GM12878 (cell line): ENCODE measurements at regions not wholly inside any gene's neighbourhood (a gene's known extent, or its start where the extent isn't known, plus 50 kb on each side); places are given as distances from the start of the nearest gene placed in this dataset.

ENCODE experiments used
- ATAC-seq: fragments of 200-7000 bp; cut with Tn5 transposase; 3 replicates; pipeline ENCODE4 v1.9.1; 2020; ENCODE audit warnings: mild to moderate bottlenecking, moderate library complexity
- BruUV-seq: library from RNA; stranded (reverse); fragments of 400-500 nt; replicated peaks from 2 replicates; lab custom pipeline; 2021; lab: Mats Ljungman, UMichigan
- CTCF ChIA-PET: fragments of 300-600 bp; sonication (Branson Sonifier 250); formaldehyde crosslinking; extraction: SDS; loops from one replicate; lab custom pipeline; 2021; ENCODE audit warnings: inconsistent platforms; lab: Yijun Ruan, JAX
- POLR2A ChIA-PET: fragments of 350-600 bp; formaldehyde crosslinking; extraction: SDS; loops from one replicate; lab custom pipeline; 2021; ENCODE audit warnings: inconsistent platforms; lab: Charles Lee
- RAD21 ChIA-PET: fragments of 300-600 bp; sonication (Branson Sonifier 250); formaldehyde crosslinking; loops from one replicate; lab custom pipeline; 2023; ENCODE audit warnings: antibody characterized with exemption; ENCODE audit not compliant: unreplicated experiment; lab: Charles Lee
- SMC1A ChIA-PET: fragments of 300-600 bp; sonication (Branson Sonifier 250); formaldehyde crosslinking; loops from one replicate; lab custom pipeline; 2023; ENCODE audit not compliant: unreplicated experiment, uncharacterized antibody; lab: Charles Lee
- DNase-seq: peaks from one replicate; pipeline ENCODE4 v3.0.0-alpha.2; 2011; ENCODE audit warnings: low read depth, low spot score
- FAIRE-seq: peaks from 3 replicates; lab custom pipeline; 2011; peaks lifted over from hg19 to GRCh38; lab: Jason Lieb, UNC
- H2AFZ ChIP-seq: 2 replicates; pipeline ENCODE4 v1.6.0; 2011; ENCODE audit warnings: low read depth, low read length, control low read depth; ENCODE audit not compliant: control insufficient read depth
- H3K27ac ChIP-seq: 2 replicates; pipeline ENCODE4 v1.5.1; 2011; ENCODE audit warnings: control low read depth; ENCODE audit not compliant: control insufficient read depth, insufficient read depth
- H3K27me3 ChIP-seq, 2 experiments: replicated peaks in 1 of 2; 2 replicates each; pipeline versions ENCODE4 v1.6.0 to v1.6.1; 2011; ENCODE audit warnings: low read length in 1 of 2; ENCODE audit not compliant: control insufficient read depth in 2 of 2, insufficient read depth in 2 of 2
- H3K36me3 ChIP-seq, 2 experiments: 2 replicates each; pipeline ENCODE4 v1.5.1; 2011; ENCODE audit warnings: low read length in 1 of 2; ENCODE audit not compliant: control insufficient read depth in 2 of 2, insufficient read depth in 2 of 2
- H3K4me1 ChIP-seq: 2 replicates; pipeline ENCODE4 v1.6.1; 2011; ENCODE audit warnings: mild to moderate bottlenecking, low read length, moderate library complexity, mixed read lengths; ENCODE audit not compliant: control insufficient read depth, insufficient read depth
- H3K4me2 ChIP-seq: 2 replicates; pipeline ENCODE4 v1.6.0; 2011; ENCODE audit warnings: control low read depth; ENCODE audit not compliant: control insufficient read depth, insufficient read depth
- H3K4me3 ChIP-seq: fragments of 200-600 bp; sonication (generic); 2 replicates; pipeline ENCODE4 v1.5.1; 2016
- H3K79me2 ChIP-seq: 2 replicates; pipeline ENCODE4 v1.6.0; 2011; ENCODE audit warnings: low read length; ENCODE audit not compliant: control insufficient read depth, insufficient read depth
- H3K9ac ChIP-seq: 2 replicates; pipeline ENCODE4 v1.8.0; 2011; ENCODE audit warnings: low read length, control low read depth, mixed read lengths; ENCODE audit not compliant: control insufficient read depth, insufficient read depth
- H3K9me3 ChIP-seq: replicated peaks from 3 replicates; pipeline ENCODE4 v1.5.1; 2011; ENCODE audit warnings: mild to moderate bottlenecking, low read length; ENCODE audit not compliant: control insufficient read depth, insufficient read depth
- H4K20me1 ChIP-seq: 2 replicates; pipeline ENCODE4 v1.6.0; 2011; ENCODE audit not compliant: control insufficient read depth, insufficient read depth
- ESRRA ChIP-seq: IDR thresholded peaks from 2 replicates; pipeline ENCODE4 v1.6.1; 2012; ENCODE audit warnings: mild to moderate bottlenecking, low read length, improper control_type of control experiment
- IKZF1 ChIP-seq: fragments of 450-650 bp; conservative IDR thresholded peaks from 2 replicates; pipeline ENCODE4 v1.6.1; 2017; ENCODE audit warnings: antibody characterized with exemption, mild to moderate bottlenecking
- JUND ChIP-seq: IDR thresholded peaks from 2 replicates; pipeline ENCODE4 v1.6.1; 2012; ENCODE audit warnings: low read depth, mild to moderate bottlenecking, low read length, improper control_type of control experiment, moderate library complexity
- MEF2A ChIP-seq: IDR thresholded peaks from 2 replicates; pipeline ENCODE4 v1.6.1; 2011; ENCODE audit warnings: low read depth, mild to moderate bottlenecking, low read length, moderate library complexity; ENCODE audit not compliant: insufficient read depth
- MYC ChIP-seq: IDR thresholded peaks from 2 replicates; pipeline ENCODE4 v1.6.1; 2011; ENCODE audit warnings: mild to moderate bottlenecking, low read length, moderate library complexity, inconsistent platforms; ENCODE audit not compliant: insufficient read depth, insufficient replicate concordance, insufficient read length, severe bottlenecking
- NFXL1 ChIP-seq: fragments of 450-650 bp; IDR thresholded peaks from 2 replicates; pipeline ENCODE4 v1.6.1; 2017; ENCODE audit warnings: antibody characterized with exemption, mild to moderate bottlenecking, borderline replicate concordance
- PRDM15 ChIP-seq: fragments of 450-650 bp; formaldehyde crosslinking; IDR thresholded peaks from 2 replicates; pipeline ENCODE4 v1.4.0; 2020; ENCODE audit warnings: mild to moderate bottlenecking, moderate library complexity
- RELB ChIP-seq: fragments of 450-650 bp; IDR thresholded peaks from 2 replicates; pipeline ENCODE4 v1.6.1; 2017; ENCODE audit warnings: low read depth, mild to moderate bottlenecking, moderate library complexity
- SIN3A ChIP-seq: IDR thresholded peaks from 2 replicates; pipeline ENCODE4 v1.6.1; 2012; ENCODE audit warnings: low read depth, low read length, improper control_type of control experiment
- SRF ChIP-seq, 2 experiments: IDR thresholded peaks; 2 replicates each; pipeline ENCODE4 v1.6.1; 2011; ENCODE audit warnings: low read depth in 2 of 2, low read length in 2 of 2, mild to moderate bottlenecking in 1 of 2, moderate library complexity in 1 of 2
- SUPT20H ChIP-seq: IDR thresholded peaks from 2 replicates; pipeline ENCODE4 v1.6.1; 2011; ENCODE audit warnings: low read depth, mild to moderate bottlenecking, low read length, moderate library complexity, borderline replicate concordance; ENCODE audit not compliant: control insufficient read depth
- ZNF274 ChIP-seq: IDR thresholded peaks from one replicate; pipeline ENCODE4 v1.8.0; 2011; ENCODE audit not compliant: insufficient read length, insufficient read depth
- WGBS: methylation state at CpG from one replicate; pipeline ENCODE4 v1.1.6; 2016; ENCODE audit warnings: low lambda C conversion rate; ENCODE audit not compliant: insufficient replicate concordance, insufficient coverage; ENCODE audit errors: missing lambda C conversion rate; 5-methylcytosine and 5-hydroxymethylcytosine counted together
- in situ Hi-C: fragments of 300-500 bp; cut with MboI; formaldehyde crosslinking; loops from 9 replicates; pipeline ENCODE4 v1.14.3; 2018; ENCODE audit warnings: mixed read lengths
- intact Hi-C: fragments of 100-400 bp; cut with micrococcal nuclease; formaldehyde crosslinking; loops from one replicate; pipeline ENCODE4 v1.14.2; 2022; ENCODE audit not compliant: unreplicated experiment
- TF ChIP-seq, protein P1 (sequence below): fragments of 450-650 bp; IDR thresholded peaks from 2 replicates; pipeline ENCODE4 v1.6.1; 2014; ENCODE audit warnings: mild to moderate bottlenecking
- TF ChIP-seq, protein P2 (sequence below): fragments of 450-650 bp; IDR thresholded peaks from 2 replicates; pipeline ENCODE4 v1.6.1; 2017; ENCODE audit warnings: mild to moderate bottlenecking, moderate library complexity

DNA sequence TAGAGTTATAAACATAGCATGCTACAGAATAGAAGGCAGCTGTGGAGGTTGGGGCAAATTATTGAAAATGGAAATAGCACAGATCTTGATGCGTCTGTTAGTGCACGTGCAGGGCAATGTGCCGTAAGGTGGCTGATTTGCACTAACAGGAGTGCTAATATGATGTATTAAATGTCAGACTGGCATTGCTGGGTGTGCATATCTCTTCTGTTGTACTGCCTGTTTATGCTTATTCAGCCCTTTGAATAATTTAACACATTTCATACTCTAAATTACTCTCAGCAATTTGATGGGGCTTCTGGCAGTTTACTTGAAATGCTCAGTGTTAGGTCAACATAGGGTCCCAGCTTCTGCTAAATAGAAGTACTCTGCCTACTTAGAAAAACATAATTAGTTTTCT, 395.6 kb downstream of the MCTP2 start:
- no peak for ATAC-seq
- SMC1A ChIA-PET, result no interaction called here
- 79% methylated on average over 3 of the region's 3 CpGs for WGBS
- intact Hi-C loops, result no loop called here
- H3K4me3 ChIP-seq, result no peak overlapping the region
- H2AFZ ChIP-seq, result no peak overlapping the region
- no peaks in the 10 kb centered on the region for H3K4me1 ChIP-seq
- H3K36me3 ChIP-seq, result no peaks in the 10 kb centered on the region
- H3K4me2 ChIP-seq, result no peak overlapping the region
- POLR2A ChIA-PET, result no interaction called here
- H3K9ac ChIP-seq, result no peak overlapping the region
- RAD21 ChIA-PET, result no interaction called here
- CTCF ChIA-PET, result no interaction called here
- DNase-seq, result no peak
- no TSS peak for BruUV-seq
- no peaks in the 10 kb centered on the region for H3K9me3 ChIP-seq
- no peak for FAIRE-seq
- no peaks in the 10 kb centered on the region for H4K20me1 ChIP-seq
- no peak overlapping the region for H3K27ac ChIP-seq
- no peaks in the 10 kb centered on the region for H3K79me2 ChIP-seq
- no peak for TF ChIP-seq JUND
- TF ChIP-seq ZNF274, result no peak
- TF ChIP-seq, protein P1, sequence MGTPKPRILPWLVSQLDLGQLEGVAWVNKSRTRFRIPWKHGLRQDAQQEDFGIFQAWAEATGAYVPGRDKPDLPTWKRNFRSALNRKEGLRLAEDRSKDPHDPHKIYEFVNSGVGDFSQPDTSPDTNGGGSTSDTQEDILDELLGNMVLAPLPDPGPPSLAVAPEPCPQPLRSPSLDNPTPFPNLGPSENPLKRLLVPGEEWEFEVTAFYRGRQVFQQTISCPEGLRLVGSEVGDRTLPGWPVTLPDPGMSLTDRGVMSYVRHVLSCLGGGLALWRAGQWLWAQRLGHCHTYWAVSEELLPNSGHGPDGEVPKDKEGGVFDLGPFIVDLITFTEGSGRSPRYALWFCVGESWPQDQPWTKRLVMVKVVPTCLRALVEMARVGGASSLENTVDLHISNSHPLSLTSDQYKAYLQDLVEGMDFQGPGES, result no peak
- no peak for TF ChIP-seq SIN3A
- TF ChIP-seq MYC, result no peak
- TF ChIP-seq, protein P2, sequence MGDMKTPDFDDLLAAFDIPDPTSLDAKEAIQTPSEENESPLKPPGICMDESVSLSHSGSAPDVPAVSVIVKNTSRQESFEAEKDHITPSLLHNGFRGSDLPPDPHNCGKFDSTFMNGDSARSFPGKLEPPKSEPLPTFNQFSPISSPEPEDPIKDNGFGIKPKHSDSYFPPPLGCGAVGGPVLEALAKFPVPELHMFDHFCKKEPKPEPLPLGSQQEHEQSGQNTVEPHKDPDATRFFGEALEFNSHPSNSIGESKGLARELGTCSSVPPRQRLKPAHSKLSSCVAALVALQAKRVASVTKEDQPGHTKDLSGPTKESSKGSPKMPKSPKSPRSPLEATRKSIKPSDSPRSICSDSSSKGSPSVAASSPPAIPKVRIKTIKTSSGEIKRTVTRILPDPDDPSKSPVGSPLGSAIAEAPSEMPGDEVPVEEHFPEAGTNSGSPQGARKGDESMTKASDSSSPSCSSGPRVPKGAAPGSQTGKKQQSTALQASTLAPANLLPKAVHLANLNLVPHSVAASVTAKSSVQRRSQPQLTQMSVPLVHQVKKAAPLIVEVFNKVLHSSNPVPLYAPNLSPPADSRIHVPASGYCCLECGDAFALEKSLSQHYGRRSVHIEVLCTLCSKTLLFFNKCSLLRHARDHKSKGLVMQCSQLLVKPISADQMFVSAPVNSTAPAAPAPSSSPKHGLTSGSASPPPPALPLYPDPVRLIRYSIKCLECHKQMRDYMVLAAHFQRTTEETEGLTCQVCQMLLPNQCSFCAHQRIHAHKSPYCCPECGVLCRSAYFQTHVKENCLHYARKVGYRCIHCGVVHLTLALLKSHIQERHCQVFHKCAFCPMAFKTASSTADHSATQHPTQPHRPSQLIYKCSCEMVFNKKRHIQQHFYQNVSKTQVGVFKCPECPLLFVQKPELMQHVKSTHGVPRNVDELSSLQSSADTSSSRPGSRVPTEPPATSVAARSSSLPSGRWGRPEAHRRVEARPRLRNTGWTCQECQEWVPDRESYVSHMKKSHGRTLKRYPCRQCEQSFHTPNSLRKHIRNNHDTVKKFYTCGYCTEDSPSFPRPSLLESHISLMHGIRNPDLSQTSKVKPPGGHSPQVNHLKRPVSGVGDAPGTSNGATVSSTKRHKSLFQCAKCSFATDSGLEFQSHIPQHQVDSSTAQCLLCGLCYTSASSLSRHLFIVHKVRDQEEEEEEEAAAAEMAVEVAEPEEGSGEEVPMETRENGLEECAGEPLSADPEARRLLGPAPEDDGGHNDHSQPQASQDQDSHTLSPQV, result no peak
- no peak for TF ChIP-seq MEF2A
- TF ChIP-seq IKZF1, result no peak
- no peak for TF ChIP-seq NFXL1
- no peak for TF ChIP-seq RELB
- TF ChIP-seq SRF (IDR thresholded peaks at IDR 0.05; ENCODE audit: low read depth in 2 of 2, low read length in 2 of 2), result no peak
- TF ChIP-seq SUPT20H, result no peak
- TF ChIP-seq ESRRA, result no peak
- no peak for TF ChIP-seq PRDM15 (CRISPR knock-in tag)
- in situ Hi-C loops, result no loop called here
- H3K27me3 ChIP-seq, result no peaks in the 10 kb centered on the region
